Keratinocyte (primary cell): ENCODE measurements at regions not wholly inside any gene's neighbourhood (a gene's known extent, or its start where the extent isn't known, plus 50 kb on each side); places are given as distances from the start of the nearest gene placed in this dataset.
"Not testable (repeated sequence)": the region's sequence is repeated elsewhere in the genome, so short reads cannot be mapped to it uniquely, and the experiment has no call there.

ENCODE experiments used
- DNase-seq: peaks from one replicate; pipeline ENCODE4 v3.0.0-alpha.2; 2011; ENCODE audit warnings: low read depth, missing footprints, low spot score
- FAIRE-seq: peaks from 2 replicates; lab custom pipeline; 2011; peaks lifted over from hg19 to GRCh38; lab: Jason Lieb, UNC
- H2AFZ ChIP-seq: 2 replicates; pipeline ENCODE4 v1.6.0; 2012; ENCODE audit warnings: low read length, control low read depth, inconsistent platforms; ENCODE audit not compliant: control insufficient read depth
- H3K27ac ChIP-seq: 2 replicates; pipeline ENCODE4 v1.5.1; 2011; ENCODE audit warnings: low read length; ENCODE audit not compliant: control insufficient read depth, insufficient read depth
- H3K27me3 ChIP-seq: 3 replicates; pipeline ENCODE4 v1.6.0; 2011; ENCODE audit warnings: low read length; ENCODE audit not compliant: control insufficient read depth, insufficient read depth; ENCODE audit errors: extremely low read depth
- H3K36me3 ChIP-seq, 2 experiments: 2 replicates in 1 of 2; 3 replicates in 1 of 2; pipeline ENCODE4 v1.5.1; 2011; ENCODE audit warnings: low read length in 2 of 2, mild to moderate bottlenecking in 1 of 2; ENCODE audit not compliant: control insufficient read depth in 2 of 2, insufficient read depth in 2 of 2; ENCODE audit errors: extremely low read depth in 1 of 2
- H3K4me1 ChIP-seq: 3 replicates; pipeline ENCODE4 v1.5.1; 2011; ENCODE audit warnings: low read length; ENCODE audit not compliant: control insufficient read depth, insufficient read depth; ENCODE audit errors: extremely low read depth
- H3K4me2 ChIP-seq: 3 replicates; pipeline ENCODE4 v1.6.0; 2011; ENCODE audit warnings: low read depth, low read length; ENCODE audit not compliant: control insufficient read depth, insufficient read depth; ENCODE audit errors: extremely low read depth
- H3K4me3 ChIP-seq, 3 experiments: fragments of 200-600 bp in 1 of 3; sonication (generic) in 1 of 3; 2 replicates in 2 of 3; 3 replicates in 1 of 3; pipeline ENCODE4 v1.5.1; 2011 to 2016; ENCODE audit warnings: low read length in 3 of 3, mild to moderate bottlenecking in 3 of 3, control low read depth in 2 of 3, inconsistent platforms in 1 of 3, low read depth in 1 of 3, mixed read lengths in 1 of 3, mixed run types in 1 of 3, moderate library complexity in 1 of 3; ENCODE audit not compliant: control insufficient read depth in 2 of 3, insufficient read depth in 2 of 3; ENCODE audit errors: extremely low read depth in 1 of 3
- H3K79me2 ChIP-seq: 2 replicates; pipeline ENCODE4 v1.6.0; 2012; ENCODE audit warnings: low read length; ENCODE audit not compliant: control insufficient read depth, insufficient read depth
- H3K9ac ChIP-seq: 3 replicates; pipeline ENCODE4 v1.6.0; 2011; ENCODE audit warnings: low read length; ENCODE audit not compliant: control insufficient read depth, insufficient read depth; ENCODE audit errors: extremely low read depth
- H3K9me1 ChIP-seq: 3 replicates; pipeline ENCODE4 v1.6.0; 2011; ENCODE audit warnings: low read length; ENCODE audit not compliant: control insufficient read depth, insufficient read depth; ENCODE audit errors: extremely low read depth
- H3K9me3 ChIP-seq: 2 replicates; pipeline ENCODE4 v1.5.1; 2012; ENCODE audit warnings: low read depth, low read length; ENCODE audit not compliant: control insufficient read depth
- H4K20me1 ChIP-seq: 3 replicates; pipeline ENCODE4 v1.6.0; 2011; ENCODE audit warnings: low read length; ENCODE audit not compliant: control insufficient read depth, insufficient read depth; ENCODE audit errors: extremely low read depth
- CTCF ChIP-seq, 3 experiments: IDR thresholded peaks in 1 of 3; conservative IDR thresholded peaks in 1 of 3; optimal IDR thresholded peaks in 1 of 3; 2 replicates in 2 of 3; 3 replicates in 1 of 3; pipeline versions ENCODE3 to v1.5.1; 2011; ENCODE audit warnings: low read length in 3 of 3, mild to moderate bottlenecking in 3 of 3, moderate library complexity in 2 of 3, control low read depth in 1 of 3, inconsistent platforms in 1 of 3; ENCODE audit not compliant: insufficient read depth in 2 of 3; ENCODE audit errors: extremely low read depth in 1 of 3
- EZH2 ChIP-seq: IDR thresholded peaks from one replicate; pipeline ENCODE4 v1.6.1; 2012; ENCODE audit warnings: inconsistent platforms, mild to moderate bottlenecking, low read length, moderate library complexity
- dilution Hi-C: fragments of 300-500 bp; cut with MboI; formaldehyde crosslinking; loops from one replicate; pipeline ENCODE4 v1.7.0; 2020; ENCODE audit warnings: low sequenced_read_pairs; ENCODE audit not compliant: extremely low pct_ligation_motif_present

- H3K27me3 ChIP-seq: no peaks in the 10 kb centered on the region
- no peaks in the 10 kb centered on the region for H3K4me1 ChIP-seq
- H3K9me3 ChIP-seq: no peaks in the 10 kb centered on the region
- H3K27ac ChIP-seq: no peak overlapping the region
- dilution Hi-C loops: no loop called here
- no peak overlapping the region for H3K4me2 ChIP-seq
- no peak overlapping the region for H3K9ac ChIP-seq
- no peaks in the 10 kb centered on the region for H3K9me1 ChIP-seq
- no peak overlapping the region for H2AFZ ChIP-seq
- no peaks in the 10 kb centered on the region for H4K20me1 ChIP-seq
- no peak for DNase-seq
- no peaks in the 10 kb centered on the region for H3K36me3 ChIP-seq
- FAIRE-seq: no peak
- TF ChIP-seq CTCF (optimal IDR thresholded peaks at IDR 0.05 in 1 of 3, IDR thresholded peaks at IDR 0.05 in 1 of 3, conservative IDR thresholded peaks at IDR 0.05 in 1 of 3; ENCODE audit: extremely low read depth in 1 of 3, insufficient read depth in 2 of 3, low read length in 3 of 3): no peak
- no peak for TF ChIP-seq EZH2
- H3K4me3 ChIP-seq: no peak overlapping the region
- no peaks in the 10 kb centered on the region for H3K79me2 ChIP-seq
Observed at GRCh38 chr18:35854095-35854494, 118.4 kb upstream of the RMP24 start.

- Histone ChIP-seq H3K36me3 (no peaks in the 10 kb centered on the region), H3K9me3 (no peaks in the 10 kb centered on the region), H4K20me1 (no peaks in the 10 kb centered on the region), H3K4me1 (no peaks in the 10 kb centered on the region), H3K4me3 (no peak overlapping the region), H3K27ac (no peak overlapping the region), H3K9ac (no peak overlapping the region), H3K27me3 (no peaks in the 10 kb centered on the region), H2AFZ (no peak overlapping the region), H3K79me2 (no peaks in the 10 kb centered on the region), H3K4me2 (no peak overlapping the region), H3K9me1 (no peaks in the 10 kb centered on the region)
- no peak for TF ChIP-seq CTCF (optimal IDR thresholded peaks at IDR 0.05 in 1 of 3, IDR thresholded peaks at IDR 0.05 in 1 of 3, conservative IDR thresholded peaks at IDR 0.05 in 1 of 3; ENCODE audit: extremely low read depth in 1 of 3, insufficient read depth in 2 of 3, low read length in 3 of 3)
- no peak for TF ChIP-seq EZH2
- dilution Hi-C loops: no loop called here
- no peak for DNase-seq
- FAIRE-seq: no peak
Observed at GRCh38 chr18:35856178-35856577, 116.3 kb upstream of the RMP24 start.

- H3K79me2 ChIP-seq, DNase-seq, H3K4me3 ChIP-seq, H3K27ac ChIP-seq, H3K9me1 ChIP-seq, H3K36me3 ChIP-seq, H3K9ac ChIP-seq, H3K9me3 ChIP-seq, H3K4me1 ChIP-seq, H2AFZ ChIP-seq, dilution Hi-C loops, H3K27me3 ChIP-seq, FAIRE-seq, H4K20me1 ChIP-seq, H3K4me2 ChIP-seq: not testable (repeated sequence)
Observed at GRCh38 chr18:35856721-35857120, 115.8 kb upstream of the RMP24 start.

- H3K9ac ChIP-seq, H3K9me3 ChIP-seq, H3K4me1 ChIP-seq, H3K27me3 ChIP-seq, FAIRE-seq, H2AFZ ChIP-seq, DNase-seq, H4K20me1 ChIP-seq, dilution Hi-C loops, H3K4me3 ChIP-seq, H3K27ac ChIP-seq, H3K36me3 ChIP-seq, H3K79me2 ChIP-seq, H3K9me1 ChIP-seq, H3K4me2 ChIP-seq: not testable (repeated sequence)
Observed at GRCh38 chr18:35857581-35857980, 114.9 kb upstream of the RMP24 start.
